Ectodermal cell (in vitro differentiated cells): ENCODE measurements at regions not wholly inside any gene's neighbourhood (a gene's known extent, or its start where the extent isn't known, plus 50 kb on each side); places are given as distances from the start of the nearest gene placed in this dataset.
"Not testable (repeated sequence)": the region's sequence is repeated elsewhere in the genome, so short reads cannot be mapped to it uniquely, and the experiment has no call there.

Source experiments
- H3K27ac ChIP-seq: 2 replicates; pipeline ENCODE4 v1.7.0; 2013; ENCODE audit warnings: mild to moderate bottlenecking, low read depth, low read length; ENCODE audit not compliant: insufficient read depth, poor library complexity, severe bottlenecking
- H3K27me3 ChIP-seq: 2 replicates; pipeline ENCODE4 v1.7.0; 2013; ENCODE audit warnings: mild to moderate bottlenecking, low read length; ENCODE audit not compliant: insufficient read depth, control insufficient read depth, poor library complexity, severe bottlenecking
- H3K36me3 ChIP-seq: one replicate; pipeline ENCODE4 v1.7.0; 2013; ENCODE audit warnings: low read length; ENCODE audit not compliant: control insufficient read depth, insufficient read depth
- H3K4me1 ChIP-seq: one replicate; pipeline ENCODE4 v1.7.0; 2013; ENCODE audit warnings: low read length; ENCODE audit not compliant: control insufficient read depth, insufficient read depth
- H3K4me3 ChIP-seq: 2 replicates; pipeline ENCODE4 v1.7.0; 2013; ENCODE audit warnings: low read depth, low read length, control low read depth; ENCODE audit not compliant: insufficient read depth
- H3K9me3 ChIP-seq: 2 replicates; pipeline ENCODE4 v1.7.0; 2013; ENCODE audit warnings: mild to moderate bottlenecking, low read length, moderate library complexity; ENCODE audit not compliant: control insufficient read depth
- WGBS, 2 experiments: methylation state at CpG; one replicate each; pipeline ENCODE4 v1.1.7; 2013; ENCODE audit warnings: missing lambda C conversion rate in 2 of 2; 5-methylcytosine and 5-hydroxymethylcytosine counted together

DNA sequence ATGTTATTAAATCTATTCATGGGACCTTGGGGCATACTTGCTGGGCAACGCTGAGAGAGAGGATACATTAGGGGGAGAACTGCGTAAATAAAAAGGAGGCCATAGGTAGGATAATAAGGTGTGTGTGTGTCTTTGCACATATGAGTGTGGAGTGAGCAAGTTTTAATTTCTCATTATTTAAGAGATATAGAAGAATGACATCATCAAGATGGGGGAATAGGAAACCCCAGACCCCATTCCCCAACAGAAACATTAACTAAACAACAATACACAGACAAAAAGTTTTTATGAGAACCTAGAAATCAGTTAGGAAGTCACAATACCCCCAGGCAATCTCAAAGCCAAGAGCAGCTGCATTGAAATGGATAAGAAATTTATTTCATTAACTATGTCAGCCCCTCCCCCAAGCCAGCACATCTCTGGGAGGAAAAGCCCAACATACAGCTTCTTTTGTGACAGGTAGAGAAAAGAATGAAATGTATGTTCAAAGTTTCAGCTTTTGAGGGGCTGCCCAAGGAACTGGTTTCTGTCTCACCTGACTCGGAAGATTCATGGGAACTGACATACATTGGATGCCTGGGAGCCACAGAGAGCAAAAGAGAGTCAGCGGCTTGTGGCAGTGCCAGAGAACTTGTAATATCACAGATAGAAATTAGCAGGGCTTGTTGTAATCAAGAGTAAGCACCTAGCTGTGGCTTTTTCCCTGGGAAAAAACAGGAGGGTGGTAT, 234.3 kb upstream of the NFIA start:
- Histone ChIP-seq H3K27ac (no peak overlapping the region), H3K9me3 (no peaks in the 10 kb centered on the region), H3K4me3 (no peak overlapping the region), H3K36me3 (no peaks in the 10 kb centered on the region), H3K27me3 (no peaks in the 10 kb centered on the region), H3K4me1 (no peaks in the 10 kb centered on the region)
- 74 to 82% methylated on average over 4 of the region's 4 CpGs for WGBS, 2 experiments

DNA sequence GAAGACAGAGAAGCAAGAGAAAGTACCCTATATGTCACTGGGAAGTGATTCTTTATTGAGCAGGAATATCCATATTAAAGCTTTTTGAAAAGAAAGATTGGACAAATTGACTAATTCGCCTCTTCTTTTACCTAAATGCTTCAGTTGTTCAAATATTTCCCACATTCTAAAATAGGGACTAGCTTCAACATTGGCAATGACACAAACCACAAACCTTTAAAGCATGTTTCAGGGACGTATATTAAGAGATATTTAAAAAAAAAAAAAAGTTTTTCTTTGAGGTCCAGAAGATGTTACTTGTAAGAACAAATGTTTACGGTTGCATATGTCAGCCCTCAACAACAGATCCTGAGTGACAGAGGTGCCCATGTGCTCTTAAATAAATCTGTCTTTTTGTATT, 235.0 kb upstream of the NFIA start:
- H3K27ac ChIP-seq = no peak overlapping the region
- no peaks in the 10 kb centered on the region for H3K4me1 ChIP-seq
- no peaks in the 10 kb centered on the region for H3K9me3 ChIP-seq
- no peaks in the 10 kb centered on the region for H3K27me3 ChIP-seq
- 92 to 97% methylated on average over 3 of the region's 3 CpGs for WGBS, 2 experiments
- no peak overlapping the region for H3K4me3 ChIP-seq
- H3K36me3 ChIP-seq = no peaks in the 10 kb centered on the region

DNA sequence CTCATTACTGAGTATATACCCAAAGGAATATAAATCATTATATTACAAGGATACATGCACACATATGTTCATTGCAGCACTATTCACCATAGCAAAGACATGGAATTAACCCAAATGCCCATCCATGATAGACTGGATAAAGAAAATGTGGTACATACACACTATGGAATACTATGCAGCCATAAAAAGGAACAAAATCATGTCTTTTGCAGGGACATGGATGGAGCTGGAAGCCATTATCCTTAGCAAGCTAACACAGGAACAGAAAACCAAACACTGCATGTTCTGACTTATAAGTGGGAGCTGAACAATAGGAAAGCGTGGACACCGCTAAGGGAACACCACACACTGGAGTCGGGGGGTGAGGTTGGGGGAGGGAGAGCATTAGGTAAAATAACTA, 236.7 kb upstream of the NFIA start:
- not testable (repeated sequence) for H3K4me1 ChIP-seq, H3K27me3 ChIP-seq, H3K27ac ChIP-seq, H3K9me3 ChIP-seq, H3K36me3 ChIP-seq, H3K4me3 ChIP-seq
- 96 to 98% methylated on average over 3 of the region's 3 CpGs for WGBS, 2 experiments

- Histone ChIP-seq H3K27ac (no peak overlapping the region), H3K4me3 (no peak overlapping the region), H3K36me3 (no peaks in the 10 kb centered on the region), H3K4me1 (no peaks in the 10 kb centered on the region), H3K27me3 (no peaks in the 10 kb centered on the region), H3K9me3 (no peaks in the 10 kb centered on the region)
- WGBS, 2 experiments = 86 to 92% methylated on average over 2 of the region's 2 CpGs
Measured at GRCh38 chr1:60842304-60842703, 240.1 kb upstream of the NFIA start.

GRCh38 chr1:60841116-60842046, 241.0 kb upstream of the NFIA start:
- no peak overlapping the region for H3K27ac ChIP-seq
- H3K9me3 ChIP-seq = no peaks in the 10 kb centered on the region
- H3K4me1 ChIP-seq = no peaks in the 10 kb centered on the region
- H3K27me3 ChIP-seq = no peaks in the 10 kb centered on the region
- no peaks in the 10 kb centered on the region for H3K36me3 ChIP-seq
- WGBS, 2 experiments = 94% methylated on average over 4 to 5 of the region's 5 CpGs
- no peak overlapping the region for H3K4me3 ChIP-seq

DNA sequence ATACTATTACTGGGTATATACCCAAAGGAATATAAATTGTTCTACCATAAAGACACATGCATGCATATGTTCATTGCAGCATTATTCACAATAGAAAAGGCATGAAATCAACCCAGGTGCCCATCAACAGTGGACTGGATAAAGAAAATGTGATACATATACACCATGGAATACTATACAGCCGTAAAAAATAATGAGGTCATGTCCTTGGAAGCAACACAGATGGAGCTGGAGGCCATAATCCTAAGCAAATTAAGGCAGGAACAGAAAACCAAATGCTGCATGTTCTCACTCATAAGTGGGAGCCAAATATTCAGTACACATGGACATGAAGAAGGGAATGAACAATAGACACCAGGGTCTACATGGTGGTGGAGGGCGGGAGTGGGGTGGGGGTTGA, 241.9 kb upstream of the NFIA start:
- H3K27ac ChIP-seq, H3K27me3 ChIP-seq, H3K9me3 ChIP-seq, H3K36me3 ChIP-seq, H3K4me1 ChIP-seq, H3K4me3 ChIP-seq: not testable (repeated sequence)
- 100% methylated on average over 2 of the region's 2 CpGs for WGBS, 2 experiments

- Histone ChIP-seq H3K36me3 (no peaks in the 10 kb centered on the region), H3K9me3 (no peaks in the 10 kb centered on the region), H3K27me3 (no peaks in the 10 kb centered on the region), H3K4me3 (no peak overlapping the region), H3K4me1 (no peaks in the 10 kb centered on the region), H3K27ac (no peak overlapping the region)
- 94% methylated on average over 5 of the region's 5 CpGs for WGBS, 2 experiments
Measured at GRCh38 chr1:60835649-60836048, 246.7 kb upstream of the NFIA start.

DNA sequence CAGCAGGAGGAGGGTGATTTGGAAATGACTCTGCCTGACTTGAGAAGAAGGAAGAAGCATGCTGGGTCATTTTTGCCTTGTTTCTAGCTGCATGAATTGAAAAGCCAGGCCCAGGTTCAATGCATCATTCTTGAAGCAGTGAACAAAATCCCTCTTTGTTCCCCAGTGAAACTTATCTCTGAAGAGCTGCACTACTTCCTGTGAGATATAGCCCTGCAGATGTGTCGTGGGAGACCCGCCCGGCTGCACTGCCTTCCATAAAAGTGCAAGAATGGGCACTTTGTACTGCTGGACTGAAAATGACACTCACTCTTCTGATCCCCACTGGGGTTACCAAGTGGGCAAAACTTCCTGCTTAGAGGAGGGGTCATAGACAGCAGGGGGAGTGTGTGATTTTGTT, 249.2 kb upstream of the NFIA start:
- H3K9me3 ChIP-seq = no peaks in the 10 kb centered on the region
- no peak overlapping the region for H3K4me3 ChIP-seq
- WGBS, 2 experiments = 92 to 95% methylated on average over 3 of the region's 3 CpGs
- H3K36me3 ChIP-seq = no peaks in the 10 kb centered on the region
- H3K27me3 ChIP-seq = no peaks in the 10 kb centered on the region
- no peaks in the 10 kb centered on the region for H3K4me1 ChIP-seq
- no peak overlapping the region for H3K27ac ChIP-seq

DNA sequence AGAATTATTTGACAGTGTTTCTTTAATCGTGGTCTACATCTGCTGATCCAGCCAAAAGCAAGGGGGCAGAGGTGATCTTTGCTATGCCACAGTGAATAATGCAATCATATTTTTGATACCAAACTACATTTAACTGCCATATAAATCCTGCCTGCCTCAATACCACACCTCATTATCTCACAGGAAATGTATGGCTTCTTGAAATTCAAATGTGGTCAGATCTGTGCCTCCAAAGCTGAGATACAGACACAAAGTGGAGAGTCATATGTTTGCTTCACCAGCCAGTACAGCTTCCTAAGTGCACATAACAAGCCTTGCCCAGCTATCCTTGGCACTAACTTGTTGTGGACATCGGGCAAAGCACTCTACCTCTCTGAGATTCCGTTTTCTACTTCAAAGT, 250.0 kb upstream of the NFIA start:
- H3K27ac ChIP-seq = no peak overlapping the region
- H3K4me1 ChIP-seq = no peaks in the 10 kb centered on the region
- no peak overlapping the region for H3K4me3 ChIP-seq
- 94 to 99% methylated on average over 3 of the region's 3 CpGs for WGBS, 2 experiments
- H3K36me3 ChIP-seq = no peaks in the 10 kb centered on the region
- H3K9me3 ChIP-seq = no peaks in the 10 kb centered on the region
- H3K27me3 ChIP-seq = no peaks in the 10 kb centered on the region

GRCh38 chr1:60831780-60832179, 250.6 kb upstream of the NFIA start:
- H3K4me3 ChIP-seq = no peak overlapping the region
- no peaks in the 10 kb centered on the region for H3K9me3 ChIP-seq
- no peak overlapping the region for H3K27ac ChIP-seq
- no peaks in the 10 kb centered on the region for H3K27me3 ChIP-seq
- H3K4me1 ChIP-seq = no peaks in the 10 kb centered on the region
- 79 to 88% methylated on average over 3 of the region's 3 CpGs for WGBS, 2 experiments
- H3K36me3 ChIP-seq = no peaks in the 10 kb centered on the region
